ENCODE measurements at regions not wholly inside any gene's neighbourhood (a gene's known extent, or its start where the extent isn't known, plus 50 kb on each side); places are given as distances from the start of the nearest gene placed in this dataset.

GRCh38 chr3:127418560-127419147 lies 130.8 kb upstream of the PRR20G start:
- Histone ChIP-seq H3K36me3 (replicated peaks; ENCODE audit: low read depth, low read length) (no peaks in the 10 kb centered on the region), H3K4me2 (ENCODE audit: low read length) (no peak overlapping the region), H3K79me2 (ENCODE audit: low read length) (no peaks in the 10 kb centered on the region), H3K4me3 (ENCODE audit: low read length) (no peak overlapping the region), H2AFZ (ENCODE audit: low read depth, low read length) (no peak overlapping the region), H3K9me3 (ENCODE audit: insufficient read depth, low read length) (no peaks in the 10 kb centered on the region), H3K9ac (ENCODE audit: low read length) (no peak overlapping the region), H3K4me1 (ENCODE audit: low read length) (no peaks in the 10 kb centered on the region), H3K27ac (ENCODE audit: low read length) (no peak overlapping the region), H4K20me1 (ENCODE audit: insufficient read depth, low read length) (no peaks in the 10 kb centered on the region), H3K27me3 (ENCODE audit: low read depth, low read length) (peaks cover 73% of the 10 kb centered on the region)
- TF ChIP-seq EZH2phosphoT487 (IDR thresholded peaks at IDR 0.05; ENCODE audit: low read depth) (no peak), CTCF (IDR thresholded peaks at IDR 0.05; ENCODE audit: low read depth, low read length) (no peak)

- Histone ChIP-seq H3K4me1 (ENCODE audit: low read length) (no peaks in the 10 kb centered on the region), H3K4me2 (ENCODE audit: low read length) (no peak overlapping the region), H3K9ac (ENCODE audit: low read length) (no peak overlapping the region), H3K9me3 (ENCODE audit: insufficient read depth, low read length) (no peaks in the 10 kb centered on the region), H4K20me1 (ENCODE audit: insufficient read depth, low read length) (no peaks in the 10 kb centered on the region), H3K4me3 (ENCODE audit: low read length) (no peak overlapping the region), H3K79me2 (ENCODE audit: low read length) (no peaks in the 10 kb centered on the region), H3K27ac (ENCODE audit: low read length) (no peak overlapping the region), H2AFZ (ENCODE audit: low read depth, low read length) (no peak overlapping the region), H3K27me3 (ENCODE audit: low read depth, low read length) (peaks cover 70% of the 10 kb centered on the region), H3K36me3 (replicated peaks; ENCODE audit: low read depth, low read length) (no peaks in the 10 kb centered on the region)
- TF ChIP-seq EZH2phosphoT487 (IDR thresholded peaks at IDR 0.05; ENCODE audit: low read depth), result no peak
- TF ChIP-seq CTCF (IDR thresholded peaks at IDR 0.05; ENCODE audit: low read depth, low read length), result no peak
Measured at GRCh38 chr3:127417709-127418559, 130.1 kb upstream of the PRR20G start.

DNA sequence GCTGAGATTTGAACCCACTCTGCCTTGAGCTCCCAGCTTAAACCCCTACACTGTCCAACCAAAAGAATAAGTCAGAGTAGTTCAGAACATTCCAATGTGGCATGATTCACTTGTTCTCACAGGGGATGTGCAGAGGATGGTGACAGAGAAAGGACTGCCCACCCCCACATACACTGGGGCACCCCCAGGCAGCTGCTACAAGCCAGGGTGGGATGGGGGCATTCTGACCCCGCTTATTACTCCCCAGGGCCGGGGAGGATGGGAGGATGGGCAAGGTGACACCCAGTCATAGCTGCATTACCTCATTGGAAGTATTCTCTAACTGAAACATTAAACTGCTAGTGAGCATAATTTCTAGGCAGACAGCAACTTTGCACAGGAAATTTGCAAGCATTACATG lies 126.0 kb upstream of the PRR20G start:
- Histone ChIP-seq H3K36me3 (replicated peaks; ENCODE audit: low read depth, low read length) (no peaks in the 10 kb centered on the region), H3K4me3 (ENCODE audit: low read length) (no peak overlapping the region), H3K4me2 (ENCODE audit: low read length) (no peak overlapping the region), H3K4me1 (ENCODE audit: low read length) (no peaks in the 10 kb centered on the region), H4K20me1 (ENCODE audit: insufficient read depth, low read length) (no peaks in the 10 kb centered on the region), H3K27ac (ENCODE audit: low read length) (no peak overlapping the region), H3K9ac (ENCODE audit: low read length) (no peak overlapping the region), H3K79me2 (ENCODE audit: low read length) (no peaks in the 10 kb centered on the region), H3K9me3 (ENCODE audit: insufficient read depth, low read length) (no peaks in the 10 kb centered on the region), H3K27me3 (ENCODE audit: low read depth, low read length) (peaks cover 46% of the 10 kb centered on the region), H2AFZ (ENCODE audit: low read depth, low read length) (no peak overlapping the region)
- no peak for TF ChIP-seq EZH2phosphoT487 (IDR thresholded peaks at IDR 0.05; ENCODE audit: low read depth)
- no peak for TF ChIP-seq CTCF (IDR thresholded peaks at IDR 0.05; ENCODE audit: low read depth, low read length)

DNA sequence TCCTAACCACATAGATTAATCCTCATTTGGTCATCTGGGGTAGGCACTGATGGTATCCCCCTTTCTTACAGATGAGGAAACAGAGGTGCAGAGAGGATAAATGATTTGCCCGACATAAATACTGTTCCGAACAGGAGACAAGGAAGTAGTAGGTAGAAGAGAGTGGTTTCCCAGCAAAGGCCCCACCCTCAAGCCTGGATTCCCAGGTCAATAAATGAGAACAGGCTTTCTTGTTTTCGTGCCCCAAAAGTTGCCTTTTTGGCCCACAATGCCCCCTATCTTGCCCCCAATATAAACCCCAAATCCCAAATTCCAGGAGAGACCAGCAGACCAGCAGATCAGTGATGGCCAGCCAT lies 125.5 kb upstream of the PRR20G start:
- H3K27ac ChIP-seq (ENCODE audit: low read length), result no peak overlapping the region
- TF ChIP-seq EZH2phosphoT487 (IDR thresholded peaks at IDR 0.05; ENCODE audit: low read depth) (no peak), CTCF (IDR thresholded peaks at IDR 0.05; ENCODE audit: low read depth, low read length) (no peak)
- no peak overlapping the region for H2AFZ ChIP-seq (ENCODE audit: low read depth, low read length)
- no peaks in the 10 kb centered on the region for H3K79me2 ChIP-seq (ENCODE audit: low read length)
- H4K20me1 ChIP-seq (ENCODE audit: insufficient read depth, low read length), result no peaks in the 10 kb centered on the region
- H3K9ac ChIP-seq (ENCODE audit: low read length), result no peak overlapping the region
- no peaks in the 10 kb centered on the region for H3K9me3 ChIP-seq (ENCODE audit: insufficient read depth, low read length)
- H3K36me3 ChIP-seq (replicated peaks; ENCODE audit: low read depth, low read length), result no peaks in the 10 kb centered on the region
- peaks cover 40% of the 10 kb centered on the region for H3K27me3 ChIP-seq (ENCODE audit: low read depth, low read length)
- no peak overlapping the region for H3K4me3 ChIP-seq (ENCODE audit: low read length)
- H3K4me2 ChIP-seq (ENCODE audit: low read length), result no peak overlapping the region
- H3K4me1 ChIP-seq (ENCODE audit: low read length), result no peaks in the 10 kb centered on the region
